ENCODE measurements at regions not wholly inside any gene's neighbourhood (a gene's known extent, or its start where the extent isn't known, plus 50 kb on each side); places are given as distances from the start of the nearest gene placed in this dataset.
A peak's percentile ranks its signal among the peaks of the same experiment; 100 is the strongest.
"Not testable (repeated sequence)": the region's sequence is repeated elsewhere in the genome, so short reads cannot be mapped to it uniquely, and the experiment has no call there.

GRCh38 chr12:114820796-114821195 is 136.8 kb upstream of the TBX3 start:
- DNase-seq (ENCODE audit: low read depth, low spot score), result no peak
- no peaks in the 10 kb centered on the region for H3K27me3 ChIP-seq (ENCODE audit: insufficient read depth, insufficient read length)
- H3K36me3 ChIP-seq (ENCODE audit: insufficient read depth, insufficient read length, low read length), result no peaks in the 10 kb centered on the region
- no peak overlapping the region for H3K4me3 ChIP-seq (ENCODE audit: insufficient read length, low read depth)
- H3K9me3 ChIP-seq (ENCODE audit: insufficient read depth, low read length), result no peaks in the 10 kb centered on the region
- H3K9ac ChIP-seq (ENCODE audit: insufficient read length, low read depth), result no peak overlapping the region
- no peak for TF ChIP-seq SUZ12 (IDR thresholded peaks at IDR 0.05; ENCODE audit: extremely low read depth, insufficient read depth, insufficient read length)
- TF ChIP-seq ZNF274 (IDR thresholded peaks at IDR 0.05; ENCODE audit: low read depth, low read length), result no peak
- TF ChIP-seq YY1 (IDR thresholded peaks at IDR 0.05; ENCODE audit: insufficient read depth, insufficient read length), result no peak
- no peaks in the 10 kb centered on the region for H3K4me1 ChIP-seq (ENCODE audit: insufficient read depth, insufficient read length)

DNA sequence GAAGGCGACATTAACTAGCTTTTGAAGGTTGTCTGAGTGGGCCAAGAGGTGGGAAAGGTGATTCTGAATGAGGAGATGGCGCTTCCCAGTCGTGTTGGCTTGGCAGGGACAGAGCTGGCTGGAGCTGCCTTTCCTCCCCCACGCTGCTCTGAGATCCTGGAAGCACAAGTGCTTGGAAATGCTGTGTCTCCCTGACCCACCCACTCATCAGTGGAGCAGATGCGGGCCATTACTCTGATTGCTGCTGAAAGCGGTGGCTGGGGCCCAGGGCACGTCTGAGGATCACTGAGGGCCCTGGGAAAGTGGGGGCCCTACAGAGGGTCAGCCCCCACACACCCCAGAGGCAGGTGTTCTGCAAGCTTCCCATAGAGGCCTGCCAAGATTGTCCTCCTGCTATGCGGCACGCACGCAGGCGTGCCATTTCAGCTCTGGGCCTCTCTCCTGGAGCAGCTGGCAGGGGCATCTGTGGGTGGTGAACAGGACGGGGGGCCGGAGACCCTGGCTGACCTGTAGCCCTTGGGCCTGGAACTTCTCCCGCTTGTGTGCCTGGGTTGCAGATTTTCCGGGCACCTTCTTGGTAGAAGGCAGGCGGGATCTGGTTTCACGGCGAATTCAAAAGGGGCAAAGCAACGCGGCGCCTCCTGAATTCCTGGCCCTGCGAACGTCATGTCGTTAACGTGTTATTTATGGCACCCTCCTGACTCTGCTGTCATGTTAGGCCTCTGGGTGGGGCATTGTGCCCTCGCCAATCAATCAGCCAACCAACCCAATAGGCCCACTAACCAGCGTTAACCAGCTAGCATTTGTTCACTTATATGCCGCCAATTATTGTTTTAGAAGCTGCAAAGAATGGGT is 133.8 kb upstream of the TBX3 start:
- DNase-seq (ENCODE audit: low read depth, low spot score), result no peak
- Histone ChIP-seq H3K4me3 (ENCODE audit: insufficient read length, low read depth) (no peak overlapping the region), H3K4me1 (ENCODE audit: insufficient read depth, insufficient read length) (peaks cover 3% of the 10 kb centered on the region), H3K9me3 (ENCODE audit: insufficient read depth, low read length) (no peaks in the 10 kb centered on the region), H3K9ac (ENCODE audit: insufficient read length, low read depth) (no peak overlapping the region), H3K27me3 (ENCODE audit: insufficient read depth, insufficient read length) (no peaks in the 10 kb centered on the region), H3K36me3 (ENCODE audit: insufficient read depth, insufficient read length, low read length) (no peaks in the 10 kb centered on the region)
- no peak for TF ChIP-seq ZNF274 (IDR thresholded peaks at IDR 0.05; ENCODE audit: low read depth, low read length)
- TF ChIP-seq YY1 (IDR thresholded peaks at IDR 0.05; ENCODE audit: insufficient read depth, insufficient read length), result no peak
- no peak for TF ChIP-seq SUZ12 (IDR thresholded peaks at IDR 0.05; ENCODE audit: extremely low read depth, insufficient read depth, insufficient read length)

GRCh38 chr12:114815026-114815795 is 131.2 kb upstream of the TBX3 start:
- Histone ChIP-seq H3K9ac (ENCODE audit: insufficient read length, low read depth) (no peak overlapping the region), H3K9me3 (ENCODE audit: insufficient read depth, low read length) (no peaks in the 10 kb centered on the region), H3K4me1 (ENCODE audit: insufficient read depth, insufficient read length) (peaks cover 3% of the 10 kb centered on the region), H3K4me3 (ENCODE audit: insufficient read length, low read depth) (no peak overlapping the region), H3K27me3 (ENCODE audit: insufficient read depth, insufficient read length) (no peaks in the 10 kb centered on the region), H3K36me3 (ENCODE audit: insufficient read depth, insufficient read length, low read length) (no peaks in the 10 kb centered on the region)
- TF ChIP-seq SUZ12 (IDR thresholded peaks at IDR 0.05; ENCODE audit: extremely low read depth, insufficient read depth, insufficient read length), result no peak
- no peak for TF ChIP-seq ZNF274 (IDR thresholded peaks at IDR 0.05; ENCODE audit: low read depth, low read length)
- TF ChIP-seq YY1 (IDR thresholded peaks at IDR 0.05; ENCODE audit: insufficient read depth, insufficient read length), result no peak
- DNase-seq (ENCODE audit: low read depth, low spot score), result no peak

GRCh38 chr12:114812858-114813761 is 129.1 kb upstream of the TBX3 start:
- Histone ChIP-seq H3K4me1 (ENCODE audit: insufficient read depth, insufficient read length) (peaks cover 3% of the 10 kb centered on the region), H3K36me3 (ENCODE audit: insufficient read depth, insufficient read length, low read length) (no peaks in the 10 kb centered on the region), H3K9ac (ENCODE audit: insufficient read length, low read depth) (peak overlapping the region; percentile 17), H3K9me3 (ENCODE audit: insufficient read depth, low read length) (no peaks in the 10 kb centered on the region), H3K27me3 (ENCODE audit: insufficient read depth, insufficient read length) (no peaks in the 10 kb centered on the region), H3K4me3 (ENCODE audit: insufficient read length, low read depth) (no peak overlapping the region)
- no peak for TF ChIP-seq SUZ12 (IDR thresholded peaks at IDR 0.05; ENCODE audit: extremely low read depth, insufficient read depth, insufficient read length)
- TF ChIP-seq YY1 (IDR thresholded peaks at IDR 0.05; ENCODE audit: insufficient read depth, insufficient read length), result no peak
- no peak for TF ChIP-seq ZNF274 (IDR thresholded peaks at IDR 0.05; ENCODE audit: low read depth, low read length)
- DNase-seq (ENCODE audit: low read depth, low spot score), result no peak

- no peak for TF ChIP-seq ZNF274 (IDR thresholded peaks at IDR 0.05; ENCODE audit: low read depth, low read length)
- Histone ChIP-seq H3K4me3 (ENCODE audit: insufficient read length, low read depth) (no peak overlapping the region), H3K4me1 (ENCODE audit: insufficient read depth, insufficient read length) (peaks cover 3% of the 10 kb centered on the region), H3K36me3 (ENCODE audit: insufficient read depth, insufficient read length, low read length) (no peaks in the 10 kb centered on the region), H3K27me3 (ENCODE audit: insufficient read depth, insufficient read length) (no peaks in the 10 kb centered on the region), H3K9ac (ENCODE audit: insufficient read length, low read depth) (peak overlapping the region; percentile 17), H3K9me3 (ENCODE audit: insufficient read depth, low read length) (no peaks in the 10 kb centered on the region)
- no peak for DNase-seq (ENCODE audit: low read depth, low spot score)
Observed at GRCh38 chr12:114812384-114812783, 128.4 kb upstream of the TBX3 start.

DNA sequence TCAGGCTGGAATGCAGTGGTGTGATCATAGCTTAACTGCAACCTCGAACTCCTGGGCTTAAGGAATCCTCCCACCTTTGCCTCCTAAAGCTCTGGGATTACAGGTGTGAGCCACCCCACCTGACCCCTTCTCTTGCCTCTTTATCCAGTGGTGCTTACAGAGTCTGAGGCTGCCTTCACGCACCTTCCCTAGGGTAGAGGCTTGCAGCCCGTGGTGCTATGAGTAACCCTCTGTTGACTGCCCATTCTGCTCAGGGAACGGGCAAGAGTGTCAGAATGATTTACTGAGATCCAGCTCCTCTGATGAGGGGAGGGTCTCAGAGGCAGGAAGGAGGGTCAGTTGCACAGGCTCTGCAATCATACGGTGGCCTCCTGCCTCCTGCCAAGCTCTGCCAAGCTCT is 125.1 kb upstream of the TBX3 start:
- H3K4me1 ChIP-seq (ENCODE audit: insufficient read depth, insufficient read length), result no peaks in the 10 kb centered on the region
- H3K27me3 ChIP-seq (ENCODE audit: insufficient read depth, insufficient read length), result no peaks in the 10 kb centered on the region
- H3K9ac ChIP-seq (ENCODE audit: insufficient read length, low read depth), result no peak overlapping the region
- no peak for DNase-seq (ENCODE audit: low read depth, low spot score)
- TF ChIP-seq ZNF274 (IDR thresholded peaks at IDR 0.05; ENCODE audit: low read depth, low read length) (no peak), SUZ12 (IDR thresholded peaks at IDR 0.05; ENCODE audit: extremely low read depth, insufficient read depth, insufficient read length) (no peak), YY1 (IDR thresholded peaks at IDR 0.05; ENCODE audit: insufficient read depth, insufficient read length) (no peak)
- no peaks in the 10 kb centered on the region for H3K9me3 ChIP-seq (ENCODE audit: insufficient read depth, low read length)
- no peak overlapping the region for H3K4me3 ChIP-seq (ENCODE audit: insufficient read length, low read depth)
- H3K36me3 ChIP-seq (ENCODE audit: insufficient read depth, insufficient read length, low read length), result no peaks in the 10 kb centered on the region

- not testable (repeated sequence) for H3K4me1 ChIP-seq (ENCODE audit: insufficient read depth, insufficient read length); DNase-seq (ENCODE audit: low read depth, low spot score); H3K9ac ChIP-seq (ENCODE audit: insufficient read length, low read depth); H3K9me3 ChIP-seq (ENCODE audit: insufficient read depth, low read length); H3K27me3 ChIP-seq (ENCODE audit: insufficient read depth, insufficient read length); H3K36me3 ChIP-seq (ENCODE audit: insufficient read depth, insufficient read length, low read length); H3K4me3 ChIP-seq (ENCODE audit: insufficient read length, low read depth)
Observed at GRCh38 chr12:114801381-114801780, 117.4 kb upstream of the TBX3 start.

- not testable (repeated sequence) for DNase-seq (ENCODE audit: low read depth, low spot score); H3K4me3 ChIP-seq (ENCODE audit: insufficient read length, low read depth); H3K27me3 ChIP-seq (ENCODE audit: insufficient read depth, insufficient read length); H3K4me1 ChIP-seq (ENCODE audit: insufficient read depth, insufficient read length); H3K9me3 ChIP-seq (ENCODE audit: insufficient read depth, low read length); H3K9ac ChIP-seq (ENCODE audit: insufficient read length, low read depth); H3K36me3 ChIP-seq (ENCODE audit: insufficient read depth, insufficient read length, low read length)
Observed at GRCh38 chr12:114800566-114800965, 116.6 kb upstream of the TBX3 start.

Data from NT2/D1 (cell line).